BE2C (cell line): ENCODE measurements at regions not wholly inside any gene's neighbourhood (a gene's known extent, or its start where the extent isn't known, plus 50 kb on each side); places are given as distances from the start of the nearest gene placed in this dataset.
"Not testable (repeated sequence)": the region's sequence is repeated elsewhere in the genome, so short reads cannot be mapped to it uniquely, and the experiment has no call there.

Experiments used
- DNase-seq: peaks from one replicate; pipeline ENCODE4 v3.0.0-alpha.2; 2020
- H3K27me3 ChIP-seq: fragments of 250-450 bp; sonication (Bioruptor Pico); 2 replicates; pipeline ENCODE4 v1.5.1; 2020; ENCODE audit warnings: mild to moderate bottlenecking
- H3K36me3 ChIP-seq: fragments of 250-450 bp; sonication (Bioruptor Pico); 2 replicates; pipeline ENCODE4 v1.5.1; 2020; ENCODE audit warnings: mild to moderate bottlenecking
- H3K4me1 ChIP-seq: fragments of 250-450 bp; sonication (Bioruptor Pico); 2 replicates; pipeline ENCODE4 v1.5.1; 2020
- H3K4me3 ChIP-seq: 2 replicates; pipeline ENCODE4 v1.5.1; 2011; ENCODE audit warnings: low read depth, low read length
- H3K9me3 ChIP-seq: fragments of 250-450 bp; sonication (Bioruptor Pico); 2 replicates; pipeline ENCODE4 v1.5.1; 2020
- TF ChIP-seq, protein P1 (sequence below): IDR thresholded peaks from 2 replicates; pipeline ENCODE4 v1.5.1; 2012; ENCODE audit warnings: mild to moderate bottlenecking, low read depth, low read length

GRCh38 chr13:40053401-40053800 is 397.9 kb downstream of the COG6 start:
- no peaks in the 10 kb centered on the region for H3K36me3 ChIP-seq
- H3K4me1 ChIP-seq, result no peaks in the 10 kb centered on the region
- no peak overlapping the region for H3K4me3 ChIP-seq
- H3K27me3 ChIP-seq, result no peaks in the 10 kb centered on the region
- no peak for DNase-seq
- no peaks in the 10 kb centered on the region for H3K9me3 ChIP-seq
- TF ChIP-seq, protein P1, sequence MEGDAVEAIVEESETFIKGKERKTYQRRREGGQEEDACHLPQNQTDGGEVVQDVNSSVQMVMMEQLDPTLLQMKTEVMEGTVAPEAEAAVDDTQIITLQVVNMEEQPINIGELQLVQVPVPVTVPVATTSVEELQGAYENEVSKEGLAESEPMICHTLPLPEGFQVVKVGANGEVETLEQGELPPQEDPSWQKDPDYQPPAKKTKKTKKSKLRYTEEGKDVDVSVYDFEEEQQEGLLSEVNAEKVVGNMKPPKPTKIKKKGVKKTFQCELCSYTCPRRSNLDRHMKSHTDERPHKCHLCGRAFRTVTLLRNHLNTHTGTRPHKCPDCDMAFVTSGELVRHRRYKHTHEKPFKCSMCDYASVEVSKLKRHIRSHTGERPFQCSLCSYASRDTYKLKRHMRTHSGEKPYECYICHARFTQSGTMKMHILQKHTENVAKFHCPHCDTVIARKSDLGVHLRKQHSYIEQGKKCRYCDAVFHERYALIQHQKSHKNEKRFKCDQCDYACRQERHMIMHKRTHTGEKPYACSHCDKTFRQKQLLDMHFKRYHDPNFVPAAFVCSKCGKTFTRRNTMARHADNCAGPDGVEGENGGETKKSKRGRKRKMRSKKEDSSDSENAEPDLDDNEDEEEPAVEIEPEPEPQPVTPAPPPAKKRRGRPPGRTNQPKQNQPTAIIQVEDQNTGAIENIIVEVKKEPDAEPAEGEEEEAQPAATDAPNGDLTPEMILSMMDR, result no peak

DNA sequence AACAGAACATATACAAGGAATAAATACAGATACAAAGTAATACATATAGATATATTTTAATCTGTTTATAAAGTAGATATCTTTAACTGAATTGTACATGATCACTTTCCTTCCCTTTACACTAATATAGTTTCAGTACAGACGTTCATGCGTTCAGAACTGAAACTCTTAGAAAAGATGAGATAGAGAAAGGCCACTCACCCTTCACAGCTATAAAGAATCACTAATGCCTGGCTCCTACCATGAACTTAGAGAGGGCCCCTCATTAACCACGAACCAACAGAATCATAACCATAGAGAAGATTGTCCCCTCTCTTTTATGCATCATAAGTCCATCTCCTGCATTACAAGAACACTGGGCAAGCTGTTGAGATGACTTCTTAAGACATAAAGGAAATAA is 399.0 kb downstream of the COG6 start:
- not testable (repeated sequence) for H3K36me3 ChIP-seq, H3K27me3 ChIP-seq, H3K4me1 ChIP-seq, H3K9me3 ChIP-seq, H3K4me3 ChIP-seq, DNase-seq

GRCh38 chr13:40056898-40057619 is 401.6 kb downstream of the COG6 start:
- Histone ChIP-seq H3K9me3 (no peaks in the 10 kb centered on the region), H3K36me3 (no peaks in the 10 kb centered on the region), H3K4me3 (no peak overlapping the region), H3K4me1 (no peaks in the 10 kb centered on the region), H3K27me3 (no peaks in the 10 kb centered on the region)
- TF ChIP-seq, protein P1, result no peak
- DNase-seq, result no peak

GRCh38 chr13:40058757-40059236 is 403.3 kb downstream of the COG6 start:
- Histone ChIP-seq H3K9me3 (no peaks in the 10 kb centered on the region), H3K4me1 (peaks cover 4% of the 10 kb centered on the region), H3K4me3 (no peak overlapping the region), H3K27me3 (no peaks in the 10 kb centered on the region), H3K36me3 (no peaks in the 10 kb centered on the region)
- TF ChIP-seq, protein P1, result no peak
- no peak for DNase-seq

DNA sequence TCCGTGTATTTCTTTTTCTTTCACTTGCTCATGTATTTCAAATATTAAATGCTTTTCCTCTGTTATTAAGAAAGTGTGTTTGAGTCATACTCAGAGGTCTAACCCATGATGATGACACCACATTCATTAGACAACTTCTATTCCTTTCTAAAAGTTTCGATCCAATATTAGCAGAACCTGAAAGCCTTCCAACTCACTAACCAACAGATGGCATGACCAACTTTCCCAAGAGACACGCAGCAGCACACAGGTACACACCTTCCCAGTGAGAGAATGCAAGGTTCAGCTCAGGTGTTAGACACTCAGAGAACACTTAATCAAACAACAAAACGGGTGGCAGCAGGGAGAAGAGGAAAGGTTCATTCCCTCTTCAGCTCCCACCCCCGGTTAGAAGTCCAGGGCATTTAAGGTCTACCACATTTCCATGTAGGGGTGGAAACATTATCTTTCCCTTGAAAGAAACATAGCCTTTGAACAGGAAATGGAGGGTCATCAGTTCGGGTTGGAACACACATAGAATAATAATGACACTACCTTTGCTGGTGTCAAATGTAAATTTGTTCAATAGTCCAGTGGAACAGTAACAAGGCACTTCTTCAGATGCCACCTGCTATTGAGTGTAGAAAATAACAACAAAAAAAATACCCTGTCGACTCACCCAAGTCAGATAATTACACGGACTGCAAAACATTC is 404.2 kb downstream of the COG6 start:
- TF ChIP-seq, protein P1, result no peak
- Histone ChIP-seq H3K9me3 (no peaks in the 10 kb centered on the region), H3K4me1 (peaks cover 4% of the 10 kb centered on the region), H3K36me3 (no peaks in the 10 kb centered on the region), H3K4me3 (peak overlapping the region; percentile 11; the same call in 1 of the 2 replicates), H3K27me3 (no peaks in the 10 kb centered on the region)
- no peak for DNase-seq

DNA sequence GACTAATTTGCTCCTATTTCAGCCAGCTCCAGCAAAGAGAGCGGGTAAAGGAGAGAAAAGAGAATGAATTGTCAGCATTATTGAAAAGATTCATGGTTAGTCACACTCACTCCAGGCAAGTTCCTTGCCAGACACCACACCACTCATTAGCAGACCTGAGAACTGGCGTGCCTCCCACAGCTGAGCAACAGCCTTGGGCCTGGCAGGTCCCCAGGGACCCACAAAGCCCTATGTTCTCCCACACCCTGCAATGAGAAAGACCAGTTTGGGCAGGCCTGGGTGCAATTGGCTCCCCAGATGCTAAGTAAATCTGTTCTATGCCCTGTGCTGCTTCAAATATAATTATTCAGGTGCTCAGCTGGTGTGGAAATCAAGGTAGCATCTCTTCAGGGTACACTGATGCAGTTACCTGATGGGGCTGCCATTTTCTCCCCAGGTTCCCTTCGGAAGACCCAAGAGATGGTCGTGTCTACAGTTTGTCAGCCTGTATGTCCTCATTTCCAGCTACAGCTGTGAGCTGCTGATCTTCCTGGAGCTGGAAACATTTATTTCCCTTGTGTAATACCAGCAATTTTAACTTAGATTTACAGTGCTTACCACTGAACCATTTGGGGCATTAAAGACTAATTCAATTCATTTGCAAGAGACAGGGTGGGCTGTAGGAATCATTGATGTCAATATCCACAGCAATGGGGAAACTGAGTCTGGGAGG is 405.0 kb downstream of the COG6 start:
- TF ChIP-seq, protein P1, result no peak
- H3K27me3 ChIP-seq, result no peaks in the 10 kb centered on the region
- H3K4me1 ChIP-seq, result peaks cover 4% of the 10 kb centered on the region
- H3K4me3 ChIP-seq, result peak overlapping the region; percentile 11; the same call in 1 of the 2 replicates
- H3K36me3 ChIP-seq, result no peaks in the 10 kb centered on the region
- H3K9me3 ChIP-seq, result no peaks in the 10 kb centered on the region
- DNase-seq, result peak; percentile 53
